Neural progenitor cell (in vitro differentiated cells): ENCODE measurements at regions not wholly inside any gene's neighbourhood (a gene's known extent, or its start where the extent isn't known, plus 50 kb on each side); places are given as distances from the start of the nearest gene placed in this dataset.

ENCODE experiments used
- DNase-seq: peaks from one replicate; pipeline ENCODE4 v3.0.0-alpha.2; 2016; ENCODE audit warnings: low spot score
- H2AFZ ChIP-seq: fragments of 200-600 bp; sonication (generic); replicated peaks from 2 replicates; pipeline ENCODE4 v1.6.1; 2016; ENCODE audit warnings: antibody characterized with exemption
- H3F3A ChIP-seq: fragments of 200-600 bp; sonication (generic); 2 replicates; pipeline ENCODE4 v1.6.1; 2016; ENCODE audit warnings: antibody characterized with exemption, low read depth
- H3K27ac ChIP-seq: fragments of 200-600 bp; sonication (generic); 2 replicates; pipeline ENCODE4 v1.5.1; 2016; ENCODE audit warnings: mild to moderate bottlenecking
- H3K27me3 ChIP-seq: fragments of 200-600 bp; sonication (generic); 2 replicates; pipeline ENCODE4 v1.6.1; 2016; ENCODE audit warnings: mild to moderate bottlenecking, moderate library complexity
- H3K36me3 ChIP-seq: fragments of 200-600 bp; sonication (generic); 2 replicates; pipeline ENCODE4 v1.5.1; 2016
- H3K4me1 ChIP-seq: fragments of 200-600 bp; sonication (generic); 2 replicates; pipeline ENCODE4 v1.6.1; 2016; ENCODE audit warnings: mixed run types
- H3K4me2 ChIP-seq: fragments of 200-600 bp; sonication (generic); 2 replicates; pipeline ENCODE4 v1.6.1; 2016
- H3K4me3 ChIP-seq: fragments of 200-600 bp; sonication (generic); 2 replicates; pipeline ENCODE4 v1.5.1; 2016
- H3K79me2 ChIP-seq: fragments of 200-600 bp; sonication (generic); 2 replicates; pipeline ENCODE4 v1.6.1; 2016; ENCODE audit warnings: low read depth
- H3K9ac ChIP-seq: fragments of 200-600 bp; sonication (generic); 2 replicates; pipeline ENCODE4 v1.6.1; 2016
- H3K9me3 ChIP-seq: fragments of 200-600 bp; sonication (generic); 2 replicates; pipeline ENCODE4 v1.5.1; 2016; ENCODE audit warnings: low read depth
- H4K20me1 ChIP-seq: fragments of 200-600 bp; sonication (generic); 2 replicates; pipeline ENCODE4 v1.6.1; 2016; ENCODE audit warnings: low read depth
- H3K27ac Mint-ChIP-seq: 3 replicates; pipeline ENCODE4 v1.8.0; 2021; ENCODE audit warnings: mixed read lengths
- H3K27me3 Mint-ChIP-seq: 2 replicates; pipeline ENCODE4 v1.8.0; 2022; ENCODE audit warnings: low read depth, mild to moderate bottlenecking, inconsistent platforms, moderate library complexity, mixed read lengths; ENCODE audit not compliant: insufficient read depth
- H3K36me3 Mint-ChIP-seq: 3 replicates; pipeline ENCODE4 v1.8.0; 2021; ENCODE audit warnings: mixed read lengths
- H3K4me1 Mint-ChIP-seq: 3 replicates; pipeline ENCODE4 v1.8.0; 2021; ENCODE audit warnings: mixed read lengths
- H3K4me3 Mint-ChIP-seq: 3 replicates; pipeline ENCODE4 v1.8.0; 2021; ENCODE audit warnings: mild to moderate bottlenecking, moderate library complexity, mixed read lengths
- H3K9me3 Mint-ChIP-seq: 3 replicates; pipeline ENCODE4 v1.8.0; 2020; ENCODE audit warnings: mixed read lengths
- EZH2 ChIP-seq: fragments of 200-600 bp; sonication (generic); IDR thresholded peaks from 2 replicates; pipeline ENCODE4 v1.6.1; 2017; ENCODE audit warnings: antibody characterized with exemption, mild to moderate bottlenecking, moderate library complexity
- EZH2phosphoT487 ChIP-seq: fragments of 200-600 bp; sonication (generic); IDR thresholded peaks from 2 replicates; pipeline ENCODE4 v1.6.1; 2017; ENCODE audit warnings: antibody characterized with exemption
- TF ChIP-seq, protein P1 (sequence below): fragments of 200-600 bp; sonication (generic); IDR thresholded peaks from 2 replicates; pipeline ENCODE4 v1.5.1; 2017; ENCODE audit warnings: antibody characterized with exemption, mild to moderate bottlenecking

DNA sequence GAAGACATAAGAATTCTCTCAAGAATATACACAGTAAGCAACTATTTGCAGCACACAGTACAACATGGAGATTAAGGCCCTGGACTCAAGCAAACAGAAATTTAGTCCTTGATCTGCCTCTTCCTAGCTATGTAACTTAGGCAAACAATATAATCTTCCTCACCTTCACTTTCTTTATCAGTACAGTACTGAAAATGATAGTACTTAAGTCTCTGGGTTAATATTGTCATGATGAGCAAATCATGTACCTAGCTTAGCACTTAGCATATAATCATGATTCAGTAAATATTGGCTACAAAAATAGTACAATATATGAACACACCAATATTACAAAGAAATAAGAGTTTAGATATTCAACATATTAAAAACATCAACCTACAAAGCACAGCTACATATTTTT is 320.5 kb downstream of the HACE1 start:
- H3K4me2 ChIP-seq, result no peak overlapping the region

DNA sequence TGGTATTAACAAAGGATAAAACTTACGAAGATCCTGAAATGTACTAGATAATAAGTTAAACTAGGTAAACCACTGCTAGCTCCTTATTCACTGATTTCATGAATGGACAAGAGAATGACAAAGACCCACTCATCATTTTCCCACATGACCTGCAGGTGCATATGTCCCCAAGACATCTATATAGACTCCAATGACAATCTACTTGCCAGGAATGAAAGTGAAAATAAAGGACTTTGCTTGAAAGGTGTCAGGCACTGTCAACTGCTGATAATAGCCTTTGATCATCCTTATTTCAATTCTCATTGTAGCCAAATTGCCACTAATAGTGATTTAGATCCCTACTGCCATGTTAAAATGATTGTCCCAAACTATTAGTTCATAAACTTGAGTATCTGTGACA is 321.8 kb downstream of the HACE1 start:
- Mint-ChIP-seq H3K9me3 (no peaks in the 10 kb centered on the region), H3K36me3 (no peaks in the 10 kb centered on the region), H3K27ac (no peak overlapping the region), H3K27me3 (no peaks in the 10 kb centered on the region), H3K4me1 (peaks cover 3% of the 10 kb centered on the region), H3K4me3 (no peak overlapping the region)
- no peak overlapping the region for H3K4me2 ChIP-seq
- H3K27ac ChIP-seq, result no peak overlapping the region
- H3K36me3 ChIP-seq, result no peaks in the 10 kb centered on the region
- no peak for DNase-seq
- no peaks in the 10 kb centered on the region for H3K4me1 ChIP-seq
- no peak overlapping the region for H2AFZ ChIP-seq
- no peak overlapping the region for H3K4me3 ChIP-seq
- TF ChIP-seq, protein P1, sequence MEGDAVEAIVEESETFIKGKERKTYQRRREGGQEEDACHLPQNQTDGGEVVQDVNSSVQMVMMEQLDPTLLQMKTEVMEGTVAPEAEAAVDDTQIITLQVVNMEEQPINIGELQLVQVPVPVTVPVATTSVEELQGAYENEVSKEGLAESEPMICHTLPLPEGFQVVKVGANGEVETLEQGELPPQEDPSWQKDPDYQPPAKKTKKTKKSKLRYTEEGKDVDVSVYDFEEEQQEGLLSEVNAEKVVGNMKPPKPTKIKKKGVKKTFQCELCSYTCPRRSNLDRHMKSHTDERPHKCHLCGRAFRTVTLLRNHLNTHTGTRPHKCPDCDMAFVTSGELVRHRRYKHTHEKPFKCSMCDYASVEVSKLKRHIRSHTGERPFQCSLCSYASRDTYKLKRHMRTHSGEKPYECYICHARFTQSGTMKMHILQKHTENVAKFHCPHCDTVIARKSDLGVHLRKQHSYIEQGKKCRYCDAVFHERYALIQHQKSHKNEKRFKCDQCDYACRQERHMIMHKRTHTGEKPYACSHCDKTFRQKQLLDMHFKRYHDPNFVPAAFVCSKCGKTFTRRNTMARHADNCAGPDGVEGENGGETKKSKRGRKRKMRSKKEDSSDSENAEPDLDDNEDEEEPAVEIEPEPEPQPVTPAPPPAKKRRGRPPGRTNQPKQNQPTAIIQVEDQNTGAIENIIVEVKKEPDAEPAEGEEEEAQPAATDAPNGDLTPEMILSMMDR, result no peak
- TF ChIP-seq EZH2phosphoT487, result no peak
- TF ChIP-seq EZH2, result no peak
- H3F3A ChIP-seq, result no peaks in the 10 kb centered on the region
- no peak overlapping the region for H3K9ac ChIP-seq
- H3K79me2 ChIP-seq, result no peaks in the 10 kb centered on the region
- H4K20me1 ChIP-seq, result no peaks in the 10 kb centered on the region
- no peaks in the 10 kb centered on the region for H3K27me3 ChIP-seq
- H3K9me3 ChIP-seq, result no peaks in the 10 kb centered on the region

More for the DNA sequence above, 320.5 kb downstream of the HACE1 start:
- H3K27ac Mint-ChIP-seq, result no peak overlapping the region
- no peaks in the 10 kb centered on the region for H3K36me3 Mint-ChIP-seq
- H2AFZ ChIP-seq, result no peak overlapping the region
- H3K36me3 ChIP-seq, result no peaks in the 10 kb centered on the region
- no peak for DNase-seq
- no peak overlapping the region for H3K4me3 ChIP-seq
- no peak for TF ChIP-seq EZH2
- TF ChIP-seq, protein P1, result no peak
- no peak for TF ChIP-seq EZH2phosphoT487
- H3K27me3 ChIP-seq, result no peaks in the 10 kb centered on the region
- H3K79me2 ChIP-seq, result no peaks in the 10 kb centered on the region
- no peaks in the 10 kb centered on the region for H3F3A ChIP-seq
- H3K9me3 ChIP-seq, result no peaks in the 10 kb centered on the region
- H4K20me1 ChIP-seq, result no peaks in the 10 kb centered on the region
- no peak overlapping the region for H3K27ac ChIP-seq
- no peaks in the 10 kb centered on the region for H3K9me3 Mint-ChIP-seq
- no peak overlapping the region for H3K4me3 Mint-ChIP-seq
- H3K4me1 Mint-ChIP-seq, result peaks cover 3% of the 10 kb centered on the region
- no peak overlapping the region for H3K9ac ChIP-seq
- H3K4me1 ChIP-seq, result no peaks in the 10 kb centered on the region
- H3K27me3 Mint-ChIP-seq, result no peaks in the 10 kb centered on the region

DNA sequence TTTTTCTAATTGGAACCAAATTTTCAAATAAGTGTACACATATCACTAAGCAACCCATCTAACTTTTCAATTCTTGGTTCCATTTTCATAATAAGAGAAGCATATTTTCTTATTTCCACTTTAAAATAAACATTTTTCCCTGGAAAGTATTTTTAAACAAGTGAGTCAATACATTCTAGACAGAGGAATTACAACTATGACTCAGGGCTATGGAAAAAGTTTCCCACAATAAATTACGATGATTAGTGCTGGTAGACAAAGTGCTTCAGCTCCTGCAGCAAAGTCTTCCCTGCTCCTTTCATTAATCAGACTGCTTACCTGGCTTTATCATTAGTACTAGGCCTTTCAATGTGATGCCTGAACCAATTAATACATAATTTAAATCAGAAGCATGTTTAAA is 322.5 kb downstream of the HACE1 start:
- DNase-seq, result no peak
- Histone ChIP-seq H4K20me1 (no peaks in the 10 kb centered on the region), H3K27me3 (no peaks in the 10 kb centered on the region), H3K27ac (no peak overlapping the region), H3K79me2 (no peaks in the 10 kb centered on the region), H3K9me3 (no peaks in the 10 kb centered on the region), H3K36me3 (no peaks in the 10 kb centered on the region), H3K9ac (no peak overlapping the region), H3F3A (no peaks in the 10 kb centered on the region), H3K4me1 (no peaks in the 10 kb centered on the region), H3K4me3 (no peak overlapping the region), H3K4me2 (no peak overlapping the region), H2AFZ (no peak overlapping the region)
- H3K4me1 Mint-ChIP-seq, result peaks cover 3% of the 10 kb centered on the region
- no peak overlapping the region for H3K4me3 Mint-ChIP-seq
- H3K9me3 Mint-ChIP-seq, result no peaks in the 10 kb centered on the region
- TF ChIP-seq EZH2, result no peak
- TF ChIP-seq, protein P1, result no peak
- no peak for TF ChIP-seq EZH2phosphoT487
- no peaks in the 10 kb centered on the region for H3K36me3 Mint-ChIP-seq
- no peak overlapping the region for H3K27ac Mint-ChIP-seq
- H3K27me3 Mint-ChIP-seq, result no peaks in the 10 kb centered on the region

DNA sequence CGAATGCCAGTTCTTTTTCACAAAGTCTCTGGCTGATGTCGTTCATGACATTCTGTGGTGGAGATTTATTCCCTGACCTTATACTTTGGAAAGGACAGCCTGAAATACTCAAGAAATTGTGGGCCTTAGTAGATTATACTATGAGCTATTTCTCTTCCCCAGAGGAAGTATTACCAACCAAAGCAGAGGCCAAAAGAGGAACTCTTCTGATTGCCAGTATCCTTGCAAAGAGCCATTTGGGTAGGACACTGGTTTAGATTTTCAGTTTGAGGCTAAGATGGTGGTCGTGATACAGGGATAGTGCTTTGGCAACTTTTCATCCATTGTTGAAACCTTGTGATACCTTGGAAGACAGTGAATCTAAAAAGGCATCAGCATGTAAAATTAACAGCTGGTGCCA is 327.3 kb downstream of the HACE1 start:
- Mint-ChIP-seq H3K36me3 (no peaks in the 10 kb centered on the region), H3K27ac (no peak overlapping the region), H3K27me3 (no peaks in the 10 kb centered on the region), H3K4me3 (no peak overlapping the region), H3K4me1 (peaks cover 7% of the 10 kb centered on the region), H3K9me3 (no peaks in the 10 kb centered on the region)
- Histone ChIP-seq H3K36me3 (no peaks in the 10 kb centered on the region), H3F3A (no peaks in the 10 kb centered on the region), H3K4me3 (no peak overlapping the region), H4K20me1 (no peaks in the 10 kb centered on the region), H3K9ac (no peak overlapping the region), H3K4me2 (no peak overlapping the region), H3K9me3 (no peaks in the 10 kb centered on the region), H3K79me2 (no peaks in the 10 kb centered on the region), H3K4me1 (no peaks in the 10 kb centered on the region), H3K27me3 (no peaks in the 10 kb centered on the region), H3K27ac (no peak overlapping the region), H2AFZ (no peak overlapping the region)
- DNase-seq, result no peak
- TF ChIP-seq, protein P1, result no peak
- TF ChIP-seq EZH2phosphoT487 (no peak), EZH2 (no peak)
